Kidney tubule cell (primary cell): ENCODE measurements at regions not wholly inside any gene's neighbourhood (a gene's known extent, or its start where the extent isn't known, plus 50 kb on each side); places are given as distances from the start of the nearest gene placed in this dataset.

Experiments
- DNase-seq: peaks from one replicate; pipeline ENCODE4 v3.0.0-alpha.2; 2018; ENCODE audit warnings: low spot score

DNA sequence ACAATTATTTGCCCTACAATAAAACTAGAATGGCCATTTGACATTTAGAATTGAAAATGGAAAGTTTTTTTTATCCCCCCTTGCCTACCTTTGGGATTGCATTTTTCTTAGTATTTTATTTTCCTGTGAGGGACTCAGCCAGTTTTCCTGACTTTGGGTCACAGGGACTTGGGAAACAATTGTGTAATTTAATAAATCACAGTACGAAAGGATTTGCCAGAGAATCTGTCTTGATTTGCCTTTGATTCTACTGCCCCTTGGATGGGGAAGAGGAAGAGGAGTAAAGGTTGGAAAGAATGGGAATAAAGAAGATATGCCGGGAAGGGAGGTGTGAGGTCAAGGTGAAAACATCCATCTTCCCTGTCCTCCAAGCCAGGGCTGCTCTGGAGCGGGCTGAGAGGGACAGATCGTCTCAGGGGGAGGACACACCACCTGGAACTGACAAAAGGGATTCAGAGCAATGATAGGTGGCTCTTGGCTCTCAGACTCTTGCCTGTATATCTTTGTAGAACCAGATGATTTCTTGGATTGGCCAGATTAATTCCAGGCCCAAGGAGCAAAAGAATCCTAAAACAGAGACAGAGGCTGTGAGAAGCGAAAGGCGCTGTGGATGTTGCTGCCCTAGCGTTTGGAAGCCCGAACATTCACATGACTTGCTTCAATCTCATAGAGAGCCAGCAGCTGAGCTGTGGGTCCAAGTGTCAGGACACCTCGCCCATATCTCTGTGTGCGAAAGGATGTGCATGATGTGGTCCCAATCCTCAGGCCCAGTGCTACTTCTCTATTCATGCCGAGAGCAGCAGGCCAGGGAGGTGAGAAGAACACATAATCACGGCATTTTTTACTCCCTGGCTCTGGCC is 50.3 kb upstream of the ZEB1 start:
- DNase-seq: no peak
